LHCN-M2 (cell line): ENCODE measurements at regions not wholly inside any gene's neighbourhood (a gene's known extent, or its start where the extent isn't known, plus 50 kb on each side); places are given as distances from the start of the nearest gene placed in this dataset.

Experiments
- DNase-seq: peaks from one replicate; pipeline ENCODE4 v3.0.0-alpha.2; 2012; ENCODE audit warnings: low read depth

- DNase-seq: peak; percentile 59
These were observed 62.7 kb downstream of the NPTX2 start for GRCh38 chr7:98679741-98680140.

DNA sequence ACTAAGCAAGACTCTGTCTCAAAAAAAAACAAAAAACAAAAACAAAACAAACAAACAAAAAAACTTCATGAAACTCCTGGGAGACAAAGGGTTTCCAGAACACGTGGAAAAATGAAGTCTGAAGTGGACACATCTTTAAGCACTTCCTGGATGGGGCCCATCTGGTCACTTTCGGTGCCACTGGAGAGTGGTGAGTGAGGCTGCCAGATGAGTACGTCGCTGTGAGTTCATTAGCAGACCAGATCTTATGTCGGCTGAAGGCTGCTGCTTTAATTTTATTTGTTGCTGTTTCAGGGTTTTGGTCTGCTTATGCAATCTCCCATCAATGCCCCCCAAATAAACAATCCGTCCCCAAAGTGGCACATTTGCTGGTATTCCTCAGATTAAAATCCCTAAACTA, 64.4 kb downstream of the NPTX2 start:
- no peak for DNase-seq

DNA sequence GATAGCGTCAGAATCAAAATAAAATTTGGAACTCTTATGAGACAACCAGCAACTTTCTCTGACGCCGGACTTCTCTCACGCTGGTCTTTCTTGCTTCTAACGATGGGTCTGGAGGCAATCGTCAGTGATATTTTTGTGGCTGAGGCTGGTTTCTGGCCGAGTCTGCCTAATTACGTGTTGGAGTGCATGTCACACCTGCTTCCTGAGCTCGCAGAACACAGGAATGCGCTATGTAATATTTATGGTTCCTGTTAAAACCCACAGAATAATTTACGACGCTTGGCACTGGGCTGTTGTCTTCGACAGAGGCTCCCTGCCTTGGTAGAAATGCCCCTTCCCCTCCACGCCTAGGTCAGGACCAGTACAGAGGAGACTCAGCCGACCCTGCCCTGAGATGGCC, 64.9 kb downstream of the NPTX2 start:
- DNase-seq: no peak

- DNase-seq: no peak
These were observed 66.4 kb downstream of the NPTX2 start for GRCh38 chr7:98683514-98683913.

GRCh38 chr7:98685541-98685940, 68.5 kb downstream of the NPTX2 start:
- DNase-seq: no peak

GRCh38 chr7:98686466-98687080, 69.5 kb downstream of the NPTX2 start:
- no peak for DNase-seq

- DNase-seq: no peak
These were observed 70.1 kb downstream of the NPTX2 start for GRCh38 chr7:98687111-98687751.

DNA sequence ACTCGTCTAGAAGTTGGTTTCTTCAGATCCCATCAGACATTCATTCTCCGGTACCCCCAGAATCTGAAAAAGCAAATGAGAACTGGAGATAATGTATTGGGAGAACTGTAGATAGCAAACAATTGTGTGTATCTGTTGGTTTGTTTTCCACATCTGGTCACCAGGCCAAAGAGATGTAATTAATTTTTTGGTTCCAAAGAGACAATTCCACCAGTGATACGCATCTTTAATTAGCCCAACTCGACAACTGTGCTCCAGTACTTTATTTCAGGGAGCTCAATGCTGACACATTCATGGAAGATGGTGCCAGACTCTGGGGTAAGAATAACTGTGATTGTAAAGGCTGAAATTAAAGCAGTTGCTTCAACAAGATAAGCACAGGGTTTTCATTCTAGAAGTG, 74.5 kb downstream of the NPTX2 start:
- no peak for DNase-seq

GRCh38 chr7:98697083-98697482, 80.0 kb downstream of the NPTX2 start:
- DNase-seq: no peak

- no peak for DNase-seq
These were observed 80.6 kb downstream of the NPTX2 start for GRCh38 chr7:98697485-98698240.

GRCh38 chr7:98698976-98699375, 81.9 kb downstream of the NPTX2 start:
- DNase-seq: no peak

DNA sequence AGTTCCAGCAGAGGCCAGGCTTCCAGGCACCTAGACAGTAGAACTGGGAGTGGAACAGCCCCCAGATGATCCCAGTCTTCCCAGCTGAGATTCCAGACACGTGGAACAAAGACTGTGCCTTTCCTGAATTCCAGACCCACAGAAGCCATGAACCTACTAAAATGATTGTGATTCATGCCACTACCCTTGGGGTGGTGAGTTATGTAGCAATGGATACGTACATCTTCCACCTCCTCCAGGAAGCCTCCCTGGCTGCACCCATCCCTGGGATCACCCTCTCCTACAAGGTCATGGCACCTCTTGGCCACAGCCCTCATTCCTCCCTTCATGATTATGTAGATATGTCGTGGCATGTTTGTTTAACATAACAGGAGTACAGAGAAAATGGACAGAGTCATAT, 83.4 kb downstream of the NPTX2 start:
- DNase-seq: no peak

- no peak for DNase-seq
These were observed 84.3 kb downstream of the NPTX2 start for GRCh38 chr7:98701372-98701771.

- DNase-seq: no peak
These were observed 84.9 kb downstream of the NPTX2 start for GRCh38 chr7:98702021-98702420.

DNA sequence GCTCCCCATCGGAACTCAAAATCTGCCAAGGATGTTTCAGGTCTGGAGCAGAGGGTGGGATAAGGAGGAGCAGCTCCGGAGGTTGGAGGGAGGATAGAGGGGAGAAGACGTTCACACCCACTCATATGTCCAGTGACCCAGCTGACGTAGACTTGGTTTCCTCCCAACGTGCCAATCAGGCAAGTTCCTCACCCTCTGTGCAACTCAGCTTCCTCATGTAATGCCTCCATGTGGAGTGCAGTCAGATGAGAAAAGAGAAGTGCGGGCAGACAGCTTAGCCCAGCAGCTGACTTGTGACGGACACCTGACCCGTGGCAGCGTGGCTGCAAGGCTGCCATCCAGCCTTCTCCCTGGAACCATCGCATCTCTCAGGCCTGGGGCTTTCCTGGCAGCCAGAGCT, 86.8 kb downstream of the NPTX2 start:
- DNase-seq: no peak

- no peak for DNase-seq
These were observed 88.5 kb downstream of the NPTX2 start for GRCh38 chr7:98705626-98706025.

- DNase-seq: no peak
These were observed 90.0 kb downstream of the NPTX2 start for GRCh38 chr7:98707076-98707475.

- DNase-seq: no peak
These were observed 94.9 kb downstream of the NPTX2 start for GRCh38 chr7:98711945-98712344.

DNA sequence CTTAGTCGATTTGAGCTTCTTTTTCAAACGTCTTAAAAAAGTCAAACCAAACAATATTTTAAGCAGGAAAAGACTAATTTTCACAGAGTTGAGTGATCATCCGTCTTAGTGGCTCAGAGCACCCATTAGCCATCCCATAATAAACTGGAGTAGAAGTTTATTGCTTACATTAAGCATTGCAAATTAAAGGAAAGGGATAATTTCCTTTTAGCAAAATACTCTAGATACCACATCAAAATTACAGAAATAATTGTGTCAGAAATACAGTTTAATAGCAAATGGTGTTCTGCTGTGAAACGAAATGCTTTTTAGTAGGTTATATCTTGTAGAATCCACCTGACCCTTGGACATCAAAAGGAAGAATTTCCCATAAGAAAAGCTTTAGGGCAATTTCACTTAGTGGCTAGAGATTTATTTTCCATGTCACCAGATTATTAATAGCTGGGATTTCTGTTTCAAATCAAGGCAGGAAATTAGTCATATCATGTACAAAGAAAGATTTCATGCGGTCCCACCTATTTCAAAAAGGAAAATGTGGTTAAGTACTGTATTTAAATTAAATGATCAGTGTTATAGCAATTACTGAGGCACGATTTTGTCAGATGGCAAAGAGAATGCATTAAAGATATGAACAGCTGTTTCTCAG, 96.2 kb downstream of the NPTX2 start:
- DNase-seq: peak; percentile 68

GRCh38 chr7:98719396-98719795, 102.3 kb downstream of the NPTX2 start:
- peak; percentile 49 for DNase-seq

GRCh38 chr7:98722402-98722801, 105.3 kb downstream of the NPTX2 start:
- DNase-seq: peak; percentile 32

- peak; percentile 58 for DNase-seq
These were observed 107.5 kb downstream of the NPTX2 start for GRCh38 chr7:98724591-98724990.
